HG03095 (cell line): ENCODE measurements at regions not wholly inside any gene's neighbourhood (a gene's known extent, or its start where the extent isn't known, plus 50 kb on each side); places are given as distances from the start of the nearest gene placed in this dataset.
"Not testable (repeated sequence)": the region's sequence is repeated elsewhere in the genome, so short reads cannot be mapped to it uniquely, and the experiment has no call there.

Source experiments
- ATAC-seq: cut with Tn5 transposase; IDR thresholded peaks from one replicate; pipeline ENCODE4 v1.9.1; 2021; ENCODE audit warnings: moderate library complexity; ENCODE audit not compliant: unreplicated experiment

DNA sequence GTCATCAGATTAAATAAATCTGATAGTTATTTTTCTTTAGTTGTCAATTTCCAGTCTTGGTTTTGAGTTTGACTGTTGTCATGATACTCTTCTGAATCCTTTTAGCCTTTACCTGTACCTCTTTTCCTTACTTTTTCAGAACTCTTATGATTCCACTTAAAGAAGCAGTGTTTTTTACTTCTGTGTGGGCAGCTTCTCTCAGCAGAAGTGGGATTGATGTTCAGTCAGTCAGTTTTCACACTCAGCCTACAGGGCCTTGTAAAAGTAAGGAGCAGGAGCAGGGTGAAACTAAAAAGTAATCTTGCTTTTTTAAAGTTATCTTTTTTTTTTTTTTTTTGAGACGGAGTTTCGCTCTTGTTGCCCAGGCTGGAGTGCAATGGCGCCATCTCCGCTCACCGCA lies 75.1 kb downstream of the HAUS1 start:
- no peak for ATAC-seq

DNA sequence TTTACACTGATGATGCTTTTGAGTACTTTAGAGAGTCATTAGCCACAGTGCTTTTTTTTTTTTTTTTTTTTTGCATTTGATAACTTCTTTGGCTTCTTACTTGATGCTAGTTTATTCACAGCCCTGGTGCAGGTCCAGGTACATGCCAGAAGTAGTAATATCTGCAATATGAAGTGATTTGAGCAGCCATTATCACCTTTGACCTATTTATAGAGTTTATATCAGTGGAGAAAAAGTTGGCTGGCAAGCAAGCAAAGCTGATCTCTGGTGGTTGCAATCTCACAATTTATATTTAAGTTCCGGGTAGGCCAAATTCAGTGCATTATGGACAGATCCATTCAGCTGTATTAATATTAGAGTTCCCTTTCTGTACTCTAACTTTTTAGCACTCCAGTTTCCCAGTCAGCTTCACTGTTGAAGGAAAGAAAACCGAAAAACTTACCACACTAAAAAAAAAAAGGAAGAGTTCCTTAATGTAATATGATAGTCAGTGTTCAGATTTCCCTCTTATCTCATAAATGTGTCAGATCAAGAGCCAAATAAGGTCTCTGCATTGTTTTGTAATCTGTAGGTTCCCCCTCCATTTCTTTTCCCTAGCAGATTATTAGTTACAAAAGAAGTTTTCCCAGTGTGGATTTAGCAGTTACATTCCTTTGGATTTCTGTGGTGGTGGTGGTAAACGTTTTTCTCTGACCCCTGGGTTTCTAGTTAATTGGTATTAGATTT lies 78.6 kb downstream of the HAUS1 start:
- no peak for ATAC-seq

DNA sequence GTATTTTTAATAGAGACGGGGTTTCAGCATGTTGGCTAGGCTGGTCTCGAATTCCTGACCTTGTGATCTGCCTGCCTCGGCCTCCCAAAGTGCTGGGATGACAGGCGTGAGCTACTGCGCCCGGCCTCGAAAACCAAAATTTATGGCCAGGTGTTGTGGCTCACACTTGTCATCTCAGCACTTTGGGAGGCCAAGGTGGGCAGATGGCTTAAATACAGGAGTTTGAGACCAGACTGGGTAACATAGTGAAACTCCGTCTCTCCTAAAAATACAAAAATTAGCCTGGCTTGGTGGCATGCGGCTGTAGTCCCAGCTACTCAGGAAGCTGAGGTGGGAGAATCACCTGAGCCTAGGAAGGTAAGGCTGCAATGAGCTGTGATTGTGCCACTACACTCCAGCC lies 80.1 kb downstream of the HAUS1 start:
- ATAC-seq = not testable (repeated sequence)

DNA sequence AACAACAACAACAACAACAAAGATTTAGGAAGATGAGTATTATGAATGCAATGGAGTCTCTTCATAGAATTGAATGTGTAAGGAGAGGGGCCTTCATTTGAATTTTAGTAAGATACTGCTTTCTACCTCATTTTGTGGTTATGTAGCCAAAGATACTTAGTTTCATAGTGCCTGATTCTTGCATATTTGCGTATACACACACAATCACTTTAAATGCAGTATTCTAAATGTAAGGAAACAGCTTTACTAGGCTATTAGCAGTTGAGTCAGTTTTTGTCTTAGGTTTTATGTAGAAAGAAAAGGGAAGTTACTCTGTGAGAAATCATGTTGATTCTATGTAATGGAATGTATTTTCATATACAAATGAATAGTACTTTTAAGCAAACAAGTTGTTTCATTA lies 80.5 kb downstream of the HAUS1 start:
- no peak for ATAC-seq

DNA sequence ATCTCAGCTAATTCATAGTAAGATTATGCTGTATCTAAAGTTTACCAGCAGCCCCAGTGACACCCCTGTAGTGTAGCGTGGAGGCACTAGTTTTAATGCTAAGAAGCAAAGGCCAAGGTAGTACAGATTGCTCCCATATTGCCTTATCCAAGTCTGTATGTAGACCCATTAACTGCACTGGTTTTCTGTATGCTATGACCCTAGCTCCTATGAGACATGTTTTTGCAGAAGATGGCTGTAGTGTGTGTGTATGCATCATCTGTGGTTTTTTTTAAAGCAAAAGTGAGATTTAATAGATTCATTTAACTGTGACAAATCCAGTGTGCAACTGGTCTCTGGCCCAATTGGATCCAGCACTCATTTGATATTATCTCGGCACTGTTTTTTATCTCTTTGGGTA lies 86.5 kb downstream of the HAUS1 start:
- no peak for ATAC-seq

DNA sequence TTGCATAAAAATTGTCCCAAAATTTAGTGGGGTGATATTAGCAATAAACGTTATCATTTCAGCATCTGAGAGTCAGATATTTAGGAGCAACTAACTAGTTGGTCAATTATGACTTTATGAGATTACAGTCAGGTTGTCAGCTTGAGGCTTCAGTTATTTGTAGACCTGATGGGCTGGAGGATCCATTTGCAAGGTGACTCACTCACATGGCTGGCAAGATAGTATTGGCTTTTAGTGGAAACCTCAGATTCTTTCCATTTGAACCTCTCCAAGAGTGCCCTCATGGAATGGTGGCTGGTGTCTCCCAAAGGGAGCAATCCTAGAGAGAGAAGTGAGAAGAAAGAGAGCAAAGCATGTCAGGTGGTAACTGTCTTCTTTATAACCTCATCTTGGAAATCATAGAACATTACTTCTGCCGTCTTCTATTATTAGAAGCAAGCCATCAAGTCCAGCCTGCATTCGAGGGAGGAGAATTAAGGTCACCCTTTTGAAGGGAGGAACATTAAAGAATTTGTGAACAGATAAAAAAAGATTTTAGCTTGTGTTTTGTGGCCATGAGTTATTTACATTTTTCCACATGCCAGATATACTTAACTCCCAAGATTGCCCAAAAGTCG lies 92.5 kb downstream of the HAUS1 start:
- ATAC-seq = no peak

DNA sequence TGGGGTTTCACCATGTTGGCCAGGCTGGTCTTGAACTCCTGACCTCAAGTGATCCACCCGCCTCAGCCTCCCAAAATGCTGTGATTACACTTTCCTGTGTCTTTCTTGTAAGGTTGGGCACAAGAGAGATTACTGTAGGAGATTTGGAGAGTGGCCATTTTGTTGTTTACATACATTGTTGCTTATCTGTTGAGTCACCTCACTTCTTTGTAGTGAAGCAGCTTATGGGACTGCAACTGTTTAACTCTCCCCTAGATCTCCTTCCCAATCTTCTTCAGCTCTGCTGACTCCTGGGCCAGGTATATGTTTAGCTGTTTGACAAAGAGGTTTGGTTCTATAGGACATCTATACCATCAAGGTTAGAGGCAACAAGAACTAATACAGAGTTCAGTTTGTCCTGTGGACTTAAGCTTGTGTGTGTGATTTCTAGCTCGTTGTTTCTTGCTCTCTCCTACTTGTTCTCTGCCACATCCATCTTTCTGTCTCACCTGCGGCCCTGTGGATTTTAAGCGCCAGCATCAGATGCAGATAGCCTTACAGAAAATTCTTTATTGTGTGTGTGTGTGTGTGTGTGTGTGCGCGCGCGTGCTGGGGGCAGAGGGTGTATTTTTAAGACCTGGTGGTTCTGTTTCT lies 95.4 kb downstream of the HAUS1 start:
- no peak for ATAC-seq

DNA sequence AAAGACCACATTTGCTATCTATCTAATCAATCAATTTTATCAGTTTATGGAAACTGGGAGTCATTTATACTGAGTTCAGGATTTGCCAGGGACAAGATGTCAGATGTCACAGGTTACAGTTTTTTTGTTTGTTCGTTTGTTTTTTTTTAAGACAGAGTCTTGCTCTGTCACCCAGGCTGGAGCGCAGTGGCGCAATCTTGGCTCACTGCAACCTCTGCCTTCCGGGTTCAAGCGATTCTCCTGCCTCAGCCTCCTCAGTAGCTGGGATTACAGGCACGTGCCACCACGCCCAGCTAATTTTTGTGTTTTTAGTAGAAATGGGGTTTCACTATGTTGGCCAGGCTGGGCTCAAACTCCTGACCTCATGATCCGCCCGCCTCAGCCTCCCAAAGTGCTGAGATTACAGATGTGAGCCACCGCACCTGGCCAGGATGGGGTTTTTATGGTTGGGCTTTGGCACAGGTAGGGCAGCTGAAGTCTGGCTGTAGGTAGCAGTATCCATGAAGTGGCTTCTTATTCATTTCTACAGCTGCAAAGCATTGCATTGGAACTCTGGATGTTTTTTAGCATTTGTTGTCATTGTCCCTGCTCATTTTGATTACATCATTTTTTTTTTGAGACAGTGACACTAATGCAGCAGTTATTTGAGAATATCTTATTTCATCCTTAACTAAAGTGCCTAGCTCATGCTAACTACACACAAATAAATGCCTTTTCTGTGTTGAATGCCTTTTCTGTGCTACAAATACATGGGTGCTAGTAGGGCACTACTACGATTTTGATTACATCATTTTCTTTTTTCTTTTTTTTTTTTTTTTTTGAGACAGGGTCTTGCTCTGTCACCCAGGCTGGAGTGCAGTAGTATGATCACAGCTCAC lies 96.2 kb downstream of the HAUS1 start:
- not testable (repeated sequence) for ATAC-seq

DNA sequence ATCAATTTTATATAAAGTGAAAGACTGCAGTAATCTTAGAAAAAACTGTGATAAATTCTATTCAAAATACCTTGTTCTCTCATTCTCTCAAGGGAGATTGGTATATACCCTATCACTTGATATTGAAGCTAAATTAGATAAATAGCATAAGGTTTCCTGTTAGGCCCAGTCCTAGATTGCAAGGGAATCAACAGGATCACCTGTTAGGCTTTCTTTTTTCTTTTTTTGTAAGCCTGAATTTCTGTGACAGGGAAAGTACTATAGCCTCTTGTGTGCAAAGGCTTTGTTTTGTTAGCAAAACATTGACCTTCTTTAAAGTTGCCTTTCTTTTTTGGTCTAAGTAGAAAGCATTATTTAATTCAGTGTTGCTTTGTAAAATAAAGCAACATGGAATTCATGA lies 100.0 kb downstream of the HAUS1 start:
- ATAC-seq = no peak

DNA sequence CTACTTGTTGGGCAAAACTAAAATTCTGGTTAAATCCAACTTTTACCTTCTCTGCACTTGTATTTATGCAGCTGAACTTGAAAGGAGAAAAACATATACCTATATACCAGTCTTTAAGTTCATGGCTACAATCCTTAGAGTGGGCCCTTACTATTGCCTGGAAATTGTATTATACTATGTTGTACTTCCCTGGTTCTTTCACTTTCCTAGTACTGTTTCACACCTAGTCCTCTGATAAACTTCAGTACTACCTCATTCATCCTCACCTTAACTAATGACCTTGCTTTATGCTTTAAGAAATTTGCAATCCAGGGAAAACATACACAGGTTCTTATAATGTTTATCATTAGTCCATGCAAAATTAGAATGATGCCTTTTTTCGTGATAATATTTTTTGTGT lies 103.8 kb downstream of the HAUS1 start:
- no peak for ATAC-seq

DNA sequence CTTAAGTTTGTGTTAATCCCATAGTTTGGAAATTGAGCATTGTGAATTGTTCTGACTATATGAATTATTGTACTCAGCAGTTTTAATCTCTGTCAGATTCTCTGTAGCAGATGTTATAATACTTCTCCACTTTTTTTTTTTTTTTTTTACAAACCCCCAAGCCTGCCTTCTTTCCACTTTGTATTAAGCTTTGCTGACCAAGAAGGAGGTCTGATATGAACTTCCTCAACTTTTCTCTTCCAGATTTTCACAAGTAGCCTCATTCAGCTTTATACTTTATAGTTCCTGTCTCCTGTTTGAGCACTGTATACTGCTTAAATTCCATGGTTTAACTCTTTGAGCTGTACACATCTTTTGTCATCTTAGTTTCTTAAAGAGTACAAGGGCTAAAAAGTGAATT lies 105.0 kb downstream of the HAUS1 start:
- ATAC-seq = no peak

DNA sequence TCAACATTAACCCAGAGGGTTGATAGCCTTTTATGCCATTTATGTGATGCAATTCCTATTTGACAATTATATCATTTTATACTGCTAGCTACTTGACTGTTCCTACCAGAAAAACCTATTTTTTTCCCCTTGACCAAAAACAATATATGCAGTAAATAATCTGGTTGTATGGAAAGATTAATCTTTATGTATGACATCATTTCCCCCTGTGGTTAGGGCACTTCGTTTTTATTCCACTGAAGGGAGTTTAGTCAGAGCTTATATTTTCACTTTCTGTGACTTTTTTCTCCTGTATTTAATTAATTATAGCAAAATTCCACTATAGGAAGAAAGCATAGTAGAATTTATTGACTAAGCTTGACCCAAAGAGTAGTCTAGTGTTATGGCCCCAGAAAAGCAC lies 107.6 kb downstream of the HAUS1 start:
- no peak for ATAC-seq

DNA sequence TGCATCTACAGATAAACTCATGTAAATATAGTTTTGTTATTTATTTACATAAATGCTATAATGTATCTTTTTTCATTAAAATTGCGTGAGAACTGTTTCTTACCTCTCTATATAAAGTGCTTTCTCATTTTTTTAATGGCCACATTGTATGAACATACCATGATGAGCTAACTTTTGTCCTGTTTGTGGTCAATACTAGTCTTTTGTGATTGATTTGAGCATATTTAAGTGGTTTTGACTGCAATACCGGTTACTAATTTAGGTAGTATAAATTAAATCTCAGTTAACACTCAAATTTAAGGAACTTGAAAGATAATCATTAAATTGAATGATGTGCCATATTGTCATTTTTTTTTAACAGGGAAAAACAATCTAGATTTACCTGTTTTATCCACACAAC lies 108.2 kb downstream of the HAUS1 start:
- ATAC-seq = no peak

DNA sequence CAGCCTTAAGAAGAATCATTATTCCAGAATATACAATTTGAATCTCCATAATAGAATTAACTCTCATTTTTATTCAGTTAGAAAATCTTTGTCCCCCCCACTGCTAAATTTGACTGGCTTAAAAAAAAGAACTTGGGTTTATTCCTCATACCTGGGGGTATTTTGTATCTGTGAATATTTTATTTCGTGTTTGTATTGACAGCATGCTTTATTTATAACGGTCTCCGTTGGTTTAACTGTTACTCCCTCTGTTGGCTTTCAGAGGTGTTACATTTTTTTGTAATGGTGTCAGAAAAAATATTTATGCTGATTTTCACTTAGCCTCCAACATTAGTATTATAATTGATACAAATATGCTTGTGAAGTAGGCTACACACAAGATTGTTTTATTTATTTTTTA lies 109.1 kb downstream of the HAUS1 start:
- ATAC-seq = no peak

DNA sequence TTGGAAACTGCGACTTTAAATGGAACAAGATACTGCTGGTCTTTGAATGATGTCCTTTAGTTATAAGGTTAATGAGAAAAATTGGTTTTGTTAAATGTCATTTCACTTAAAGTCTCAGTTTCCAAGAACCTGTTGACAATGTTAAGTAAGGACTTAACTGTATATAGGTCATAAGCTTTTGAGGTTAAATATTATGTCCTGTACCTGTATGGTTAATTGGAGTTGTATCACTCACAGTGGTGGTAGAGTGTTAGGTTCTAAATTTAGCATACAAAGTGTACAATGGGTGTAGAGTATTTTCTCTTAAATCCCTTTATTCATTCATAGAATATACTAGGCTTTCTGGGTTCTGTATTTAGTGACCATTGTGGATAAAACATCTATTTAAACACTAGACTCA lies 110.2 kb downstream of the HAUS1 start:
- no peak for ATAC-seq

DNA sequence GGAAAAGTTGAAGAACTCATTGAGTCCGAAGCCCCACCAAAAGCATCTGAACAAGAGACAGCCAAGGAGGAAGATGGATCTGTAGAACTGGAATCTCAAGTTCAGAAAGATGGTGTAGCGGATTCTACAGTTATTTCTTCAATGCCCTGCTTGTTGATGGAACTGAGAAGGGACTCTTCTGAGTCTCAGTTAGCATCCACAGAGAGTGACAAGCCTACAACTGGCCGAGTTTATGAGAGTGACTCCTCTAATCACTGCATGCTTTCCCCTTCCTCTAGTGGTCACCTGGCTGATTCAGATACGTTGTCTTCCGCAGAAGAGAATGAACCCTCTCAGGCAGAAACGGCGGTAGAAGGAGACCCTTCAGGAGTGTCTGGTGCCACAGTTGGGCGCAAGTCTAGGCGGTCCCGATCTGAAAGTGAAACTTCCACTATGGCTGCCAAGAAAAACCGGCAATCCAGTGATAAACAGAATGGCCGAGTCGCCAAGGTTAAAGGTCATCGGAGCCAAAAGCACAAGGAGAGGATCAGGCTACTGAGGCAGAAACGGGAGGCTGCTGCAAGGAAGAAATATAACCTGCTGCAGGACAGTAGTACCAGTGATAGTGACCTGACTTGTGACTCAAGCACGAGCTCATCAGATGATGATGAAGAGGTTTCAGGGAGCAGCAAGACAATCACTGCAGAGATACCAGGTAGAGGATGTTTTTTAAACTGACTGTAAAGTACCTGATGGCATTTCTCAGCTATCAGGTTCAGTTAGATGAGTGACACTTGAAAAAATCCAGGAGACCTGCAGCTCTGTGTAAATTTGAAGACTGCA lies 111.9 kb downstream of the HAUS1 start:
- ATAC-seq = no peak

DNA sequence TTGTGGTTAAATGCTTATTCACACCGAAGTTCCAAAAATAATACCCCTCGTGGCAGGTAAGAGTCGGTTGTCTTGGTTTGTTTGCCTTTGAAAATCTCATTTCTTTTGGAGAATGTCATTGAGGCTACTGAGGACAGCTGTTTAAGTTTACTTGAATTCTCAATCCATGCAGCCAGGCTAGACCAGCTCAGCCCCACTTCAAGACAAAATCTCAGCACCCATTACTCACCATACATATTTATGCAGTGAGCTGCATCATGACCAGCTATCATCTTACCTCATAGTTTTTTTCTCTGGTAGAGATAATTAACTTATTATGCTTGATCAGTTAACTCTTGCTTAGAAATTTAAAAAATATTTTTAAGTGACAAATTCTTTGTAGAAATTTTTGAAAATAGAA lies 115.9 kb downstream of the HAUS1 start:
- ATAC-seq = no peak

DNA sequence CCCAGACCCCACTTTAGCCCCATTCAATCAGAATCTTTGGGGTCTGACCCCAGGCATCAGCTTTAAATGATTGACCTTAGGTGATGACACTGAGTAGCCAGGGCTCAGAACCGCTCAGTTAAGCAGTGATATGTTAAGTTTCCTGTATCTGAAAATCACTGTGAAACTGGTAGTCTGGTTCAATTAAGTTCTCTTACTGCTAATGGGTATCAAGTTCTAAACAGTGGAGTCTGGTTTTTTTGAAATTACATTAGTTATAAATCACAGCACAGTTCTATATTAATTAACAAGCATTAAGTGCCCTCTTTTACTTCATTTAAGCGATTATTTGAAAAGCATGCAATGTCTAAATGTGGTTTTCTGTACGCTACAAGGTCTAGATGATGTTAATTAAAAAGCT lies 117.9 kb downstream of the HAUS1 start:
- no peak for ATAC-seq

DNA sequence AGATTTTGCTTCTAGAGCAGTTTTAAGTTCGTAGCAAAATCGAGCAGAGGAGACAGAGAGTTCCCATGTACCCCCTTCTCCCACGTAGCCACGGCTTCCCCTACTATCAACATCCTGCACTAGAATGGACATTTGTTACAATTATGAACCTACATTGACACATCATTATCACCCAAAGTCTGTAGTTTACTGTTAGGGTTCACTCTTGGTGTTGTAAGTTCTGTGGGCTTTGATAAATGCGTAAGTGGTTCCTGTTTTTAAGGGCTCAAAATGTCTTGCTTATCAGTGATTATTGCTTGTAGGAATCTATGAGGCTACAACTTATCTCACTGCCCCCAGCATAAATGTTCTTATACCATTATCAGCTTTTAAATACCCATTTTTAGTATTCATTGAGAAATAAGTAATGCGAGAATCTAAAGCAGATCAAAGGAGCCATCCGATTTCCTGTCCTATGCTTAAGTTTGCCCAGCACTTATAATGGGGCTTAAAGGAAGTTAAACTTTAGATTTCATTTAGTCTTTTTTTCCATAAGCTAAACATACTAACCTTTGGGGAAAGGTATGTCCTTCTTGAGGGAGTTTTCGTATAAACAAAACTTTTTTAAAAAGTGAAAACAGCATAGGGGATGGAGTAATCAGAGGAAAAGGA lies 118.7 kb downstream of the HAUS1 start:
- ATAC-seq = no peak

DNA sequence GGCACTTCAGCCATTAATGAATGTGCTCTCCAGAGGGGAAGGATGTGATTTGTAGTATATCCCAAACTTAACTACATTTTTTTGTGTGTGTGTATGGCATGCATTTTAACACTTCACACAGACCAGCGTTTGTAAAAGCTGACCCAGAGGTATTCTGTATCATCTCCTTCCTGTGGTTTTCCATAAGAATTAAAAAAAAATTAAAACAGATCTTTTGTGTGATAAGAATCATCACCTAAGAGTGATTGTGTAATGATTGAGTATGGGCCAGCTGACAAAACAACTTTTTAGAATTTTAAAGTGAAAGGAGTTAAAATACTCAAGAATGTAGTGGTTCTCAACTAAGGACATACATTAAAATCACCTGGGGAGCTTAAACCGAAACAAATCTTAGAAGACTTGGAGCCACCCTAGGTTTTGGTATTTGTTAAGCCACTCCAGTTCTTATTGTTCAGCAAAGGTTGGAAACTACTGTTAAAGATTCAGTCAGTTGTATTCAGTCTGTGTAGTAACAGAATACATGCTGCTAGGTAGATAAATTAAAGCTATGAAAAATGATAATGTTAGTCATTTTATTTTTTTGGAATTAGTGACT lies 120.1 kb downstream of the HAUS1 start:
- ATAC-seq = no peak
